ENCODE measurements at regions not wholly inside any gene's neighbourhood (a gene's known extent, or its start where the extent isn't known, plus 50 kb on each side); places are given as distances from the start of the nearest gene placed in this dataset.

GRCh38 chr2:82825410-82826090, 1633.5 kb downstream of the SUCLG1 start:
- Histone ChIP-seq H3K4me3 (ENCODE audit: low read depth in 2 of 2, low read length in 2 of 2) (no peak overlapping the region), H3K4me1 (ENCODE audit: control insufficient read depth, insufficient read depth, low read length) (no peaks in the 10 kb centered on the region), H3K9me3 (ENCODE audit: control insufficient read depth, insufficient read depth, low read depth, low read length) (no peaks in the 10 kb centered on the region), H3K27ac (ENCODE audit: low read length) (no peak overlapping the region), H3K27me3 (ENCODE audit: control insufficient read depth, insufficient read depth, low read length) (no peaks in the 10 kb centered on the region), H3K36me3 (ENCODE audit: control insufficient read depth, insufficient read depth, low read length) (no peaks in the 10 kb centered on the region)
- in situ Hi-C loops (cut with HindIII; ENCODE audit: low pct_unique_long_range_greater_than_20kb, low sequenced_read_pairs) = no loop called here
- no TSS peak for BruUV-seq (replicated peaks)
- ChIA-PET CTCF (no interaction called here), POLR2A (no interaction called here)
- intact Hi-C loops (cut with micrococcal nuclease; ENCODE audit: unreplicated experiment) = no loop called here
- TF ChIP-seq POLR2AphosphoS5 (IDR thresholded peaks at IDR 0.05; ENCODE audit: low read depth, low read length) (no peak), REST (IDR thresholded peaks at IDR 0.05; ENCODE audit: insufficient read depth in 1 of 2, low read depth in 2 of 2, low read length in 1 of 2) (no peak), CTCF (IDR thresholded peaks at IDR 0.05) (no peak), TCF7L2 (IDR thresholded peaks at IDR 0.05; ENCODE audit: low read depth, low read length) (no peak), SIN3A (IDR thresholded peaks at IDR 0.05; ENCODE audit: borderline replicate concordance, insufficient read depth, low read depth, low read length) (no peak)
- DNase-seq (ENCODE audit: low read depth, low spot score) = no peak
- ATAC-seq = no peak

- in situ Hi-C loops (cut with HindIII; ENCODE audit: low pct_unique_long_range_greater_than_20kb, low sequenced_read_pairs) (no loop called here), intact Hi-C loops (cut with micrococcal nuclease; ENCODE audit: unreplicated experiment) (no loop called here)
- Histone ChIP-seq H3K4me3 (ENCODE audit: low read depth in 2 of 2, low read length in 2 of 2) (no peak overlapping the region), H3K9me3 (ENCODE audit: control insufficient read depth, insufficient read depth, low read depth, low read length) (no peaks in the 10 kb centered on the region), H3K4me1 (ENCODE audit: control insufficient read depth, insufficient read depth, low read length) (no peaks in the 10 kb centered on the region), H3K27ac (ENCODE audit: low read length) (no peak overlapping the region), H3K27me3 (ENCODE audit: control insufficient read depth, insufficient read depth, low read length) (no peaks in the 10 kb centered on the region), H3K36me3 (ENCODE audit: control insufficient read depth, insufficient read depth, low read length) (no peaks in the 10 kb centered on the region)
- ChIA-PET CTCF (no interaction called here), POLR2A (no interaction called here)
- TF ChIP-seq SIN3A (IDR thresholded peaks at IDR 0.05; ENCODE audit: borderline replicate concordance, insufficient read depth, low read depth, low read length) = no peak
- no peak for TF ChIP-seq CTCF (IDR thresholded peaks at IDR 0.05)
- no peak for TF ChIP-seq REST (IDR thresholded peaks at IDR 0.05; ENCODE audit: insufficient read depth in 1 of 2, low read depth in 2 of 2, low read length in 1 of 2)
- TF ChIP-seq TCF7L2 (IDR thresholded peaks at IDR 0.05; ENCODE audit: low read depth, low read length) = no peak
- no peak for TF ChIP-seq POLR2AphosphoS5 (IDR thresholded peaks at IDR 0.05; ENCODE audit: low read depth, low read length)
- no TSS peak for BruUV-seq (replicated peaks)
- no peak for DNase-seq (ENCODE audit: low read depth, low spot score)
- no peak for ATAC-seq
Observed at GRCh38 chr2:82823892-82824291, 1635.2 kb downstream of the SUCLG1 start.

Measured in Panc1 (cell line).